GM18498 (cell line): ENCODE measurements at regions not wholly inside any gene's neighbourhood (a gene's known extent, or its start where the extent isn't known, plus 50 kb on each side); places are given as distances from the start of the nearest gene placed in this dataset.
"Not testable (repeated sequence)": the region's sequence is repeated elsewhere in the genome, so short reads cannot be mapped to it uniquely, and the experiment has no call there.

Experiments used
- ATAC-seq: cut with Tn5 transposase; IDR thresholded peaks from one replicate; pipeline ENCODE4 v1.9.1; 2021; ENCODE audit warnings: mild to moderate bottlenecking, moderate library complexity; ENCODE audit not compliant: unreplicated experiment

GRCh38 chr4:13678186-13678924 lies 50.8 kb upstream of the BOD1L1 start:
- ATAC-seq, result no peak

- ATAC-seq, result no peak
Measured at GRCh38 chr4:13681570-13681969, 54.0 kb upstream of the BOD1L1 start.

DNA sequence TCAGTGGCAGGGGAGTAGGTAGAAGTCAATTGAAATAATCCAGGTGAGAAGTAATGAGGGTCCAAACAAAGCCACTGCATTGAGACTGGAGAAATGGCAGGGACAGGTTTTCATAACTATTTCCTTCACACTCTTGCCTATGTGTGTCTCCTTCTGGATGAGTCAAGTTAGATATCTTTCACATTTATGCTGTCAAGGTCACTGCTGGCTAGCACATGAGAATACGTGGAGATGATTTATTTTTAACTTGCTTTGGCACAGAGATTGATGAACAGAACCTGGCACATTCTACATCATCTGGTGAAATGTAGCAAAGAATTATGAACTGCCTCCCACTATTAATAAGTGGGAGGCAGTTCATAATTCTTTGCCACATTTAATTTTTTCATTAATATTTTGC lies 66.7 kb upstream of the BOD1L1 start:
- ATAC-seq, result no peak

- ATAC-seq, result no peak
Measured at GRCh38 chr4:13698296-13698695, 70.8 kb upstream of the BOD1L1 start.

DNA sequence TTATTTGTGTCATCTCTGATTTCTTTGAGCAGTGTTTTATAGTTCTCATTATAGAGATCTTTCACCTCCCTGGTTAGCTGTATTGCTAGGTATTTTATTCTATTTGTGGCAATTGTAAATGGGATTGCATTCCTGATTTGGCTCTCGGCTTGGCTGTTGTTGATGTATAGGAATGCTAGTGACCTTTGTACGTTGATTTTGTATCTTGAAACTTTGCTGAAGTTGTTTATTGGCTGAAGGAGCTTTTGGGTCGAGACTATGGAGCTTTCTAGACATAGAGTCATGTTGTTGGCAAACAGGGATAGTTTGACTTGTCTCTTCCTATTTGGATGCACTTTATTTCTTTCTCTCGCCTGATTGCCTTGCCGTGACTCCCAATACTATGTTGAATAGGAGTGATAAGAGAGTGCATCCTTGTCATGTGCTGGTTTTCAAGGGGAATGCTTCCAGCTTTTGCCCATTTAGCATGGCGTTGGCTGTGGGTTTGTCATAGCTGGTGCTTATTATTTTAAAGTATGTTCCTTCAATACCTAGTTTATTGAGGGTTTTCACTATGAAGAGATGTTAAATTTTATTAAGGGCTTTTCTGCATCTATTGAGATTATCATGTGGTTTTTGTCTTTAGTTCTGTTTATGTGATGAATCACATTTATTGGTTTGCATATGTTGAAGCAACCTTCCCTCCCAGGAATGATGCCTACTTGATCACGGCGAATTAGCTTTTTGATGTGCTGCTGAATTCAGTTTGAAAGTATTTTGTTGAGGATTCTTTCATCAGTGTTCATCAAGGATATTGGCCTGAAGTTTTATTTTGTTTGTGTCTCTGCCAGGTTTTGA lies 72.7 kb upstream of the BOD1L1 start:
- no peak for ATAC-seq

- ATAC-seq, result not testable (repeated sequence)
Measured at GRCh38 chr4:13700858-13701140, 73.3 kb upstream of the BOD1L1 start.

DNA sequence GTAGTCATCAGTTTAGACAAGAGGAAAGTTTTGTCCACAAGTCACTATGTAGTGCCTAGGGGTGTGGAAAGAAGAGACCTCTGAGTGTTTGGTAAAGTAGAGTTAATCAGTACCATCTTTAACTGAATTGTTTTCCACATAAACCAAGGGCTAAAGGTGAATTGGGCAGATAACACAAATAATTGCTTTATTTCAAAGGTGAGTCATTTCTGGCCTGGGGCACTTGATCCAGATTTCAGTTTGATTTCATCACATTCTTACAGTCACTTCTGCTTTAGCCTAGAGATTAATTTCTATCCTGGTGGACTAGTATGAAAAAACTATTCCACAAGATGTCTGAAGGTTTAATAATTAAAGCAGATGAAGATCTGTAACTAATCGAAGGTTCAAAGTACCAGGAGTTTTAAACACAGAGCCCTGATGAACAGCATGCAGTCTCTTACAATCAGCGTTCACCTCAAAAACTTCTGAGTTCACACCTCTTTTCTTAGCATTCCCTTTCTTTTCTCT lies 74.5 kb upstream of the BOD1L1 start:
- no peak for ATAC-seq

DNA sequence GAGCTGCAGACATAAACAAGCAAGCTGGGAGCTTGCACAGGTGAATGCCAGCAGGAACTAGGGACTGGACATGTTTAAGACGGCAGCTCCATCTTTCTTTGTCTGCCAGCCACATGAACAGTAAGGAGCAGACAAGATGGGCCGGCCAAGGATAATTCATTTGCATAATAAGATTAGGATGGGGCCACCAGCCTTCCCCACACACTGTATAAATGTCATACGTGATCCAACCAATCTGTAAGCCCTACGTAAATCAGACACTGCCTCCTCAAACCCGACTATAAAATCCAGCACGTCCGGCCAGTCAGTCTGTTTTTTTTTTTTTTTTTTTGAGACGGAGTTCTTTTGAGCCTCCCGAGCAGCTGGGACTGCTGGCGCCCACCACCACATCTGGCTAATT lies 75.6 kb upstream of the BOD1L1 start:
- no peak for ATAC-seq

DNA sequence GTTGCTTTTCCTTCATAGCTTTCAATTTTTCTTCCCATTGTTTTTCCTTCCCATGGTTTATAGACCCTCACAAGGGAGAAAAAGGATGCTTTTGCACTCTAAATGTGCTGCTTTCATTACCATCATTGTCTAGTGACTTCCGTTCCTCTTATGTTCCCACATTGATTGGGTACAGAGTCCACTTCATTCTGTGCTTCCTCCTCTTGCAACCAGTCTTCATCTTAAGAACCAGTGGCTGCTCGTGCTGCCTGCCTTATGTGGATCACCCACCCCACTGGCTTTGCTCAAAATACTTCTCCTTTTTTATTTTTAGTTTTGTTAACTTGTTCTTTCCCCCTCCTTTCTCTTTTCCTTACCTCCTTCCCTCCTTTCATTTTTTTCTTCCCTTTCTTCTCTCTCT lies 76.5 kb upstream of the BOD1L1 start:
- ATAC-seq, result no peak

DNA sequence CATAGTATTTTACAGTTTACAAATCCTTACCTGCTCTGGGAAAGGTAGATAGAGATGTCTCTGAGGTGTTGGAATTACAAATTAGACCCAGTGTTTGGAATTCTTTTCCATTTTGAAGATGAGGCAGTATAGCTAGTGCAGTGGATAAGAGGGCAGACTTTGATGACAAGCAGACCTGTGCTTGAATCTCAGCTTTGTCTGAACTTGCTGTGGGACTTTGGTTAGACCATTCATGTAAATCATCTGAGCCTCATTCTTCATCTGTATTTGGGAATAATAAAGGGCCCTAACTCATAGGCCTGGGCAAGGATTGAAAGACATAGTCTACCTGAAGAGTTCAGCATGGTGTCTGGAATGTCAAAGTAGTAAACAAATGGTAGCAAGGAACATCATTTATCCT lies 77.2 kb upstream of the BOD1L1 start:
- ATAC-seq, result no peak

GRCh38 chr4:13705521-13706041 lies 78.1 kb upstream of the BOD1L1 start:
- no peak for ATAC-seq

GRCh38 chr4:13706120-13706519 lies 78.6 kb upstream of the BOD1L1 start:
- ATAC-seq, result no peak

- no peak for ATAC-seq
Measured at GRCh38 chr4:13706716-13707115, 79.2 kb upstream of the BOD1L1 start.

DNA sequence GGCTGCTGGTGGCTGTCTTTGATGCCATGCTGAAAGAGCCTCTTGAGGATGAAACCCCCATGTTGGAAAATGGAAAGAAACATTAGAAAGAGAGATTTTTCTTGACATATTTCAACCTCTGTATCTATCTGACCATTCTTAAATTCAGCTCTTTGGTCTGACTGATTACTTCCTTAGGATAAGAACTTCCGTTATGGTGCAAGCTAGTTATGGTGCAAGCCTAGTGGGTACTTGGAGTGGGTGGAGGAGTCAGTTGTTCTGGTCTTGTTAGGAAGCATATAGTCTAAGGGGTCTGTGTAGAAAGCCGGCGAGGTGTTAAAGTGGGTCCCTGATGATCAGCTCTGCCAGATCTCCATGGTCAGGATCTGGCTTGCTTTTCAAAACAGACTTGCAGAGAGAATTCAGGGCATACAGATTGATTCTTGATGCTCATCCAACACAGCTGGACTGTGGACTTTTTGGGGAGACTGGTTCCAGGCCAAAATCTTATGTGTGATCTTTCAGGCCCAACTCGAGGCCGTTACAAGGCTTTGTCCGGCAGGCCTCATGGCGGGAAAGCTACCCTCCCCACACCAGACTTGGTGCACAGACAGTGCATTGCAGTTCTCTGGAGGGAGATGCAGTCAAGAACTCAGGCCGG lies 82.8 kb upstream of the BOD1L1 start:
- no peak for ATAC-seq

GRCh38 chr4:13711233-13711785 lies 83.8 kb upstream of the BOD1L1 start:
- ATAC-seq, result no peak

- ATAC-seq, result no peak
Measured at GRCh38 chr4:13721894-13722293, 94.4 kb upstream of the BOD1L1 start.

DNA sequence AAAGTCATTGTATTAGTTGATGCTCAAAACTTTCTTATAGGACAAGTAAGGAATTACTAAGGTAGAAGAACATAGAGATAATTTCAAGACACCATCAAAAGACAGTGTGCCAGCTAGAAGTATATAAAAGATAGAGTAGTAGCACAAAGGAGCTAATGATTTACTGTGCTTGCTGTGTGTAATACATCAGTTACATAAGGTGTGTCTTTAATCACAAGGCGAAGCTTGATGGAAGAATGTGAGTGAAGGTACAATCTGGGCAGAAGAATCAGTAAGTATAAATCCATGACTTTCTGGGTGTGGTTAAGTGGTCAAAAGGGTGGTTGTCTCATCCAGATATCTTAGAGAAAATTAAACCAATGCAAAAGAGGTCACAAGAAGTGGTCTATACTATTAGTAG lies 95.1 kb upstream of the BOD1L1 start:
- no peak for ATAC-seq

DNA sequence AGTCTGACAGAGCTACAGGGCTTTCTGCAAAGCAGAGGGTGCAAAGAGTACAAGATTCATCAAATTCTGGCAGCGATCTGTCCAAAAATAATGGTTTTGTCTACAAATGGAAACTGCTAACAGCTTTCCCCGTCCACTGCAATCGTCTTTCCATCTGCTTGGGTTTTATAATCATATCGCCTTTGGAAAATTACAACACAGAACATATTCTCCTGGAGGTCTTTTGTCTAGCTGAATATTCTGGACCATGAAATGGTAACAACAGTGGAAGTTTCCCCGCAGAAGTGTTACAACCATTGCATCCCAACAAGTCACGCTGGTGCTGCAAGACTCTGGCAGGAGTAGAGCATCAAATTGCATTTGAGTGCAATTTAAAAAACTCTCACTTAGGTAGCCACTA lies 101.2 kb upstream of the BOD1L1 start:
- ATAC-seq, result no peak

GRCh38 chr4:13731019-13731418 lies 103.5 kb upstream of the BOD1L1 start:
- ATAC-seq, result no peak

GRCh38 chr4:13733817-13734216 lies 106.3 kb upstream of the BOD1L1 start:
- no peak for ATAC-seq

- ATAC-seq, result no peak
Measured at GRCh38 chr4:13750594-13750993, 123.1 kb upstream of the BOD1L1 start.
